Testis (tissue), 2 donors: ENCODE measurements at regions not wholly inside any gene's neighbourhood (a gene's known extent, or its start where the extent isn't known, plus 50 kb on each side); places are given as distances from the start of the nearest gene placed in this dataset.

ENCODE experiments used
- POLR2A ChIP-seq: fragments of 450-650 bp; IDR thresholded peaks from one replicate; pipeline ENCODE4 v1.6.1; 2017; ENCODE audit warnings: antibody characterized with exemption, mild to moderate bottlenecking, moderate library complexity
- TF ChIP-seq, protein P1 (sequence below), 3 experiments: fragments of 450-650 bp in 2 of 3; fragments of 200-600 bp in 1 of 3; sonication (generic) in 1 of 3; IDR thresholded peaks; one replicate each; pipeline ENCODE4 v1.5.1; 2016 to 2019; ENCODE audit warnings: antibody characterized with exemption in 3 of 3, mild to moderate bottlenecking in 2 of 3, moderate library complexity in 1 of 3

- TF ChIP-seq POLR2A = no peak
- TF ChIP-seq, protein P1, sequence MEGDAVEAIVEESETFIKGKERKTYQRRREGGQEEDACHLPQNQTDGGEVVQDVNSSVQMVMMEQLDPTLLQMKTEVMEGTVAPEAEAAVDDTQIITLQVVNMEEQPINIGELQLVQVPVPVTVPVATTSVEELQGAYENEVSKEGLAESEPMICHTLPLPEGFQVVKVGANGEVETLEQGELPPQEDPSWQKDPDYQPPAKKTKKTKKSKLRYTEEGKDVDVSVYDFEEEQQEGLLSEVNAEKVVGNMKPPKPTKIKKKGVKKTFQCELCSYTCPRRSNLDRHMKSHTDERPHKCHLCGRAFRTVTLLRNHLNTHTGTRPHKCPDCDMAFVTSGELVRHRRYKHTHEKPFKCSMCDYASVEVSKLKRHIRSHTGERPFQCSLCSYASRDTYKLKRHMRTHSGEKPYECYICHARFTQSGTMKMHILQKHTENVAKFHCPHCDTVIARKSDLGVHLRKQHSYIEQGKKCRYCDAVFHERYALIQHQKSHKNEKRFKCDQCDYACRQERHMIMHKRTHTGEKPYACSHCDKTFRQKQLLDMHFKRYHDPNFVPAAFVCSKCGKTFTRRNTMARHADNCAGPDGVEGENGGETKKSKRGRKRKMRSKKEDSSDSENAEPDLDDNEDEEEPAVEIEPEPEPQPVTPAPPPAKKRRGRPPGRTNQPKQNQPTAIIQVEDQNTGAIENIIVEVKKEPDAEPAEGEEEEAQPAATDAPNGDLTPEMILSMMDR (IDR thresholded peaks at IDR 0.05) = no peak
Measured at GRCh38 chr12:91954747-91955146, 190.9 kb downstream of the BTG1 start.
